ENCODE measurements at regions not wholly inside any gene's neighbourhood (a gene's known extent, or its start where the extent isn't known, plus 50 kb on each side); places are given as distances from the start of the nearest gene placed in this dataset.

DNA sequence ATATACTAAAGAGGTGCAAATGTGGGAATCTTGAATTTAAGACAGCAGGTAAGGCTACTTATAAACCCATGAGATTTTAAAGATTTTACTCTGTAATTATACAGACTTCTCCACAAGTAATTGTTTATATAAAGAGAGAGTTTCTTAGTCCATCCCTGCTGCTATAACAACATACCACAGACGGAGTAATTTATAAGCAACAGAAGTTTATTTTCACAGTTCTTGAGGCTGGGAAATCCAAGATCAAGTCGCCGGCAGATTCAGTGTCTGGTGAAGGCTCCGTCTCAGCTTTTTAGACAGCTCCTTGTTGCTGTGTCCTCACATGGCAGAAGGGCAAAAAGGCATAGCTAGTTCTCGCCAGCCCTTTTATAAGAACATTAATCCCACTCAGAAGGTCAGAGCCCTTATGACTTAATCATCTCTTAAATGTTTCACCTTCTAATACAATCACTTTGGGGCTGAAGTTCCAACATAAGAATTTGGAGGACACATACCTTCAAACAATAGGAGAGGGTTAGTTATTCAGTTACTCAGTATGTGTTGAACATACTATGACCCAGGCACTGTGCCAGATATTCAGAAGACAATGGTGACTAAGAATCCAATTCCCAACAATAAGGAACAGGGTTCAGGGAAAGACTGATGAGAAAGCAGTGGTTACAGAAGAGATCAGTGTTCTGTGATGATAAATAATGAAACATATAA lies 466.0 kb downstream of the RIT2 start:
- no peaks in the 10 kb centered on the region for H3K9me3 ChIP-seq (ENCODE audit: control insufficient read depth in 1 of 2, low read length in 2 of 2)
- no peaks in the 10 kb centered on the region for H3K36me3 ChIP-seq (ENCODE audit: control insufficient read depth in 1 of 2, insufficient read depth in 2 of 2, low read length in 2 of 2)
- no peaks in the 10 kb centered on the region for H3K4me1 ChIP-seq (ENCODE audit: control insufficient read depth in 1 of 2, insufficient read depth in 2 of 2, low read length in 2 of 2)
- no peak overlapping the region for H3K4me3 ChIP-seq (ENCODE audit: low read depth in 1 of 2, low read length in 2 of 2)
- no peak overlapping the region for H3K27ac ChIP-seq (ENCODE audit: low read depth, low read length)
- no peaks in the 10 kb centered on the region for H3K27me3 ChIP-seq (ENCODE audit: control insufficient read depth in 1 of 2, insufficient read depth in 2 of 2, low read length in 2 of 2)
- H3K9ac ChIP-seq (ENCODE audit: low read depth in 1 of 2, low read length in 2 of 2): no peak overlapping the region

DNA sequence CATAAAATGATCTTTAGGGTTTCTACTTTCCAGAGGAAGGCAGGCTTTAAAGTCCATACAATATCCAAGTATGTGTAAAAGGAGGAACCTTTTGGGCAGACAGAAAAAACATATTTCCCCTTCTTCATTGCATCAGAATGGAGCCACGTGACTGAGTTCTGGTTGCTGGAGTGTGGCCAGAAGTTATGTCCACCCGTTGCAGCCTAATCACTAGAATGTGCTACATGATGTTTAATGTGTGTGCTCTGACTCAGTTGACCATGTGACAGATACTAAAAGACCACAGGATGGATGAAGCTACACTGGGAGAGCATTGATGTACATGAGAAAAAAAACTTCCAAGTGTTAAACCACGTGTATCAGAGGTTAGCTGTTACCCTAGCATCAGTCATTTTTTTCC lies 460.9 kb downstream of the RIT2 start:
- H3K27me3 ChIP-seq (ENCODE audit: control insufficient read depth in 1 of 2, insufficient read depth in 2 of 2, low read length in 2 of 2): no peaks in the 10 kb centered on the region
- no peaks in the 10 kb centered on the region for H3K9me3 ChIP-seq (ENCODE audit: control insufficient read depth in 1 of 2, low read length in 2 of 2)
- no peak overlapping the region for H3K27ac ChIP-seq (ENCODE audit: low read depth, low read length)
- no peak overlapping the region for H3K9ac ChIP-seq (ENCODE audit: low read depth in 1 of 2, low read length in 2 of 2)
- H3K36me3 ChIP-seq (ENCODE audit: control insufficient read depth in 1 of 2, insufficient read depth in 2 of 2, low read length in 2 of 2): no peaks in the 10 kb centered on the region
- H3K4me3 ChIP-seq (ENCODE audit: low read depth in 1 of 2, low read length in 2 of 2): no peak overlapping the region
- H3K4me1 ChIP-seq (ENCODE audit: control insufficient read depth in 1 of 2, insufficient read depth in 2 of 2, low read length in 2 of 2): no peaks in the 10 kb centered on the region

DNA sequence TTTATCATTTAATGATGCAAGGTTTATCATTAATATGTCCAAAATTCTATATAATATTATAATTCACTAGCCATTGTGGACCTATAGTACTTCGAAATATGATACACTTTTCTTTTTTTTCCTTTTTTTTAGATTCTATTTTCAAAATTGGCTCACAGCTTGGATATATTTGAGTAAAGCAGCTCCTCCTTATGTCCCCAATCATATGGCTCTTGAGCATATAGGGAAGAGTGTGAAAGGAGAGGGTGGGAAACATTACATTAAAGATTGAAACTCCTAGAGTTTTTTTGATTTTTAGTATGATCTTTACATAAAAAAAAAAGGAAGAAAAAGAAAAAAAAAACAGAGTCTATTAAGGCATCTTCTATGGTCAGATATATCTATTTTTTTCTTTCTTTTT lies 457.9 kb downstream of the RIT2 start:
- Histone ChIP-seq H3K27ac (ENCODE audit: low read depth, low read length) (no peak overlapping the region), H3K36me3 (ENCODE audit: control insufficient read depth in 1 of 2, insufficient read depth in 2 of 2, low read length in 2 of 2) (no peaks in the 10 kb centered on the region), H3K4me3 (ENCODE audit: low read depth in 1 of 2, low read length in 2 of 2) (no peak overlapping the region), H3K4me1 (ENCODE audit: control insufficient read depth in 1 of 2, insufficient read depth in 2 of 2, low read length in 2 of 2) (no peaks in the 10 kb centered on the region), H3K9me3 (ENCODE audit: control insufficient read depth in 1 of 2, low read length in 2 of 2) (no peaks in the 10 kb centered on the region), H3K9ac (ENCODE audit: low read depth in 1 of 2, low read length in 2 of 2) (no peak overlapping the region), H3K27me3 (ENCODE audit: control insufficient read depth in 1 of 2, insufficient read depth in 2 of 2, low read length in 2 of 2) (no peaks in the 10 kb centered on the region)

DNA sequence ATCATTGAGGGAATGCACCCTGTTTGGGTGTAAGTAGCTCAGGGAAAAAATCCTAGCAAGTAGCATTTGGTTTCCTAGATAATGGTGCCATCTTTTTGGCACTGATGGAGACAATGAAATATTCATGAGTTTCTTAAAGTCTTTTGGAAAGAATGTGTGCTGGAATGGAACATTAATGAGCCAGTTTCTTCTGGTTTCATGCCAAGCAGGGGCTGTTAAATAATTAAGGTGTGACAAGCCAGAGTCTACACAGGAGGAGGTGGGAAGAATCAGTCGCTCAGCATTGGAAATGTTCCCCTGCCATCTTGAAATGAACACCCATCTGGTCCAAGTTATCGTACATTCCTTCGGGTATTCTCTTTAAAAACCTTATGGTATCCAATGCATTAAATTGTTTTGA lies 457.3 kb downstream of the RIT2 start:
- H3K27ac ChIP-seq (ENCODE audit: low read depth, low read length): no peak overlapping the region
- no peaks in the 10 kb centered on the region for H3K9me3 ChIP-seq (ENCODE audit: control insufficient read depth in 1 of 2, low read length in 2 of 2)
- H3K27me3 ChIP-seq (ENCODE audit: control insufficient read depth in 1 of 2, insufficient read depth in 2 of 2, low read length in 2 of 2): no peaks in the 10 kb centered on the region
- H3K4me3 ChIP-seq (ENCODE audit: low read depth in 1 of 2, low read length in 2 of 2): no peak overlapping the region
- no peaks in the 10 kb centered on the region for H3K36me3 ChIP-seq (ENCODE audit: control insufficient read depth in 1 of 2, insufficient read depth in 2 of 2, low read length in 2 of 2)
- no peaks in the 10 kb centered on the region for H3K4me1 ChIP-seq (ENCODE audit: control insufficient read depth in 1 of 2, insufficient read depth in 2 of 2, low read length in 2 of 2)
- H3K9ac ChIP-seq (ENCODE audit: low read depth in 1 of 2, low read length in 2 of 2): no peak overlapping the region

DNA sequence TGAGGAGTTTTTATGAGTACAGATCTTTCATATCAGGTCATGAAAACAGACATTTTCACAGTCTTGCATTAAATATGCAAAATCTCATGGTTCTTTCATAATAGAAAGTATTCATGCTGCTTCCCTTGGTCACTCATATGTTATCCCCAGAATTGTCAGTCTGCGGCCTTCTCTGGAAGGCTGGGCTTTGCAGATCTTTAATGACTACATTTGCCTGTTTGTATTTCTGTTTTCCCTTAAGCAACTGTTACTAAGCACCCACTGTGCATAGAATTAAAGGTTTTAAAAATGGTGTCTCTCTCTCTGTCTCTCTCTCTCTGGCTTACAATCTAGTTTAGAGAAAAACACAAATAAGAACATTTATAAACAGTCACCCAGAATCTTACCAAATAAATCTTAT lies 456.3 kb downstream of the RIT2 start:
- H3K4me3 ChIP-seq (ENCODE audit: low read depth in 1 of 2, low read length in 2 of 2): no peak overlapping the region
- no peaks in the 10 kb centered on the region for H3K9me3 ChIP-seq (ENCODE audit: control insufficient read depth in 1 of 2, low read length in 2 of 2)
- no peak overlapping the region for H3K9ac ChIP-seq (ENCODE audit: low read depth in 1 of 2, low read length in 2 of 2)
- no peaks in the 10 kb centered on the region for H3K36me3 ChIP-seq (ENCODE audit: control insufficient read depth in 1 of 2, insufficient read depth in 2 of 2, low read length in 2 of 2)
- no peak overlapping the region for H3K27ac ChIP-seq (ENCODE audit: low read depth, low read length)
- no peaks in the 10 kb centered on the region for H3K4me1 ChIP-seq (ENCODE audit: control insufficient read depth in 1 of 2, insufficient read depth in 2 of 2, low read length in 2 of 2)
- no peaks in the 10 kb centered on the region for H3K27me3 ChIP-seq (ENCODE audit: control insufficient read depth in 1 of 2, insufficient read depth in 2 of 2, low read length in 2 of 2)

DNA sequence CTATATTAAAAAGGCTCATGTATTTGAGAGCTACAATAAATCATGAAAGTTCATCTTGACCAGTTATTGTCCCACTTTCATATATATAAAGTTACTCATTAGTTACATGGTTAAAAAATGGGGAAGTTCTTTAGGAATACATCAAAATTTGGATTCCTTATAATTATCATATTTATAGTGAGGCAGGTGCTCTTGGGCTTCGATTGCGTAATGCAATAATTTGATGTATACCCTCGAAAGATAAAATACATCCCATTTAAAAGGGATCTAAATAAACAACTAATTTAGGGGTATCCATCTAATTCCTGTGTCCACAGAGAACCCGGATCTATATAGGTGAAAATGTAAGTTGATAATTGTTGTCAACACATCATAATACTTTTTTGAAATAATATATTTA lies 444.6 kb downstream of the RIT2 start:
- no peak overlapping the region for H3K27ac ChIP-seq (ENCODE audit: low read depth, low read length)
- no peaks in the 10 kb centered on the region for H3K27me3 ChIP-seq (ENCODE audit: control insufficient read depth in 1 of 2, insufficient read depth in 2 of 2, low read length in 2 of 2)
- no peak overlapping the region for H3K9ac ChIP-seq (ENCODE audit: low read depth in 1 of 2, low read length in 2 of 2)
- H3K9me3 ChIP-seq (ENCODE audit: control insufficient read depth in 1 of 2, low read length in 2 of 2): no peaks in the 10 kb centered on the region
- no peak overlapping the region for H3K4me3 ChIP-seq (ENCODE audit: low read depth in 1 of 2, low read length in 2 of 2)
- no peaks in the 10 kb centered on the region for H3K36me3 ChIP-seq (ENCODE audit: control insufficient read depth in 1 of 2, insufficient read depth in 2 of 2, low read length in 2 of 2)
- H3K4me1 ChIP-seq (ENCODE audit: control insufficient read depth in 1 of 2, insufficient read depth in 2 of 2, low read length in 2 of 2): no peaks in the 10 kb centered on the region

DNA sequence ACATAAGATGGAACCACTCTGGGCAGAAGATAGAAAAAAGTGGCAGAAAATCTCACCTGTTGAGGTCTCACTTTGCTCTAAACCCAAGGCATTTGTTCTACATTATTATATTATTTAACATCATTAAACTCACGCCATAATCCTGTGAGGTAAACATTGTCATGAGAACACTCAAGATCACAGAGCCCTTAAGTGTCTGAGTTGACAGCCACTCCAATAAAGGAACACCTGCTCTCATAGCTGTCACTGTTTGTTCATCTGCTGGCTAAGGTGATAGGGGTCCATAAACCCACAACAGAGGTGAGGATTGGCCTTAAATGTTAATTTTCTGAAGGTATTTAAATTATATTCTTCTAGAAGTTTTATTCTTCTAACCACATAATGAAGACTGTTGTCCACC lies 439.7 kb downstream of the RIT2 start:
- Histone ChIP-seq H3K9ac (ENCODE audit: low read depth in 1 of 2, low read length in 2 of 2) (no peak overlapping the region), H3K27ac (ENCODE audit: low read depth, low read length) (no peak overlapping the region), H3K36me3 (ENCODE audit: control insufficient read depth in 1 of 2, insufficient read depth in 2 of 2, low read length in 2 of 2) (no peaks in the 10 kb centered on the region), H3K4me3 (ENCODE audit: low read depth in 1 of 2, low read length in 2 of 2) (no peak overlapping the region), H3K4me1 (ENCODE audit: control insufficient read depth in 1 of 2, insufficient read depth in 2 of 2, low read length in 2 of 2) (no peaks in the 10 kb centered on the region), H3K27me3 (ENCODE audit: control insufficient read depth in 1 of 2, insufficient read depth in 2 of 2, low read length in 2 of 2) (no peaks in the 10 kb centered on the region), H3K9me3 (ENCODE audit: control insufficient read depth in 1 of 2, low read length in 2 of 2) (no peaks in the 10 kb centered on the region)

DNA sequence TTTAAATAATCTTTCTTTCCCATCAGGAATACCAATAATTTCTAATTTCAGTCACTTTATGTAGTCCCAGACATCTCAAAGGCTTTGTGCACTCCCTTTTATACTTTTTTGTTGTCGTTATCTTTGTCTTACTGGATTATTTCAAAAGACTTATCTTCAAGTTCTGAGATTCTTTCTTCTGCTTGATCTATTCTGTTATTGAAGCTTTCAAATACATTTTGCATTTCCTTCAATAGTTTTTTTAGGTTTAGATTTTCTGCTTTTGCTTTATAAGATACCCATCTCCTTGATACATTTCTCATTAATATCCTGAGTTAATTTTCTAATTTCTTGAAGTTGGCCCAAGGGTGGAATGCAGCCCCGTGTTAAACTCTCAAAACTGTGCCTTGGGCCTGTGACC lies 432.4 kb downstream of the RIT2 start:
- H3K9me3 ChIP-seq (ENCODE audit: control insufficient read depth in 1 of 2, low read length in 2 of 2): peaks cover 2 to 7% of the 10 kb centered on the region in 2 donors
- H3K27me3 ChIP-seq (ENCODE audit: control insufficient read depth in 1 of 2, insufficient read depth in 2 of 2, low read length in 2 of 2): no peaks in the 10 kb centered on the region
- no peak overlapping the region for H3K4me3 ChIP-seq (ENCODE audit: low read depth in 1 of 2, low read length in 2 of 2)
- H3K36me3 ChIP-seq (ENCODE audit: control insufficient read depth in 1 of 2, insufficient read depth in 2 of 2, low read length in 2 of 2): no peaks in the 10 kb centered on the region
- H3K27ac ChIP-seq (ENCODE audit: low read depth, low read length): no peak overlapping the region
- H3K4me1 ChIP-seq (ENCODE audit: control insufficient read depth in 1 of 2, insufficient read depth in 2 of 2, low read length in 2 of 2): no peaks in the 10 kb centered on the region
- H3K9ac ChIP-seq (ENCODE audit: low read depth in 1 of 2, low read length in 2 of 2): no peak overlapping the region

DNA sequence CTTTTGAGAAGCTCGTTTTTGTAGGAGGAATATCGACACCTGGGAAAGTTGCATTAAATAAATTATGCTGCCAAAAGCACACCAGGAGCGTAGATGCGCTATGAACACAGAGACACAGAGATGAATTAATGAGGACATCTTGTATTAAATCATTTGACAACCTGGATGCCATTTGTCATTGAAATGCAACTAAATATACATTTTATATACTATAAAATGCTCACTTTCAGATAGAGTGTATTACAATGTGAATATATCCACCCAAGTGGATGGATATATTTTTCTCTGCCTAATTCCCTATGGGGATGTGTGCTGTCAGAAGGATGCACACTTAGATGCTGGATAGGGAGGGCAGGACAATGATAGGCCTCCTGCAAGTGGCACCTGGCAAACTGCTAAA lies 426.2 kb downstream of the RIT2 start:
- Histone ChIP-seq H3K4me1 (ENCODE audit: control insufficient read depth in 1 of 2, insufficient read depth in 2 of 2, low read length in 2 of 2) (no peaks in the 10 kb centered on the region), H3K9me3 (ENCODE audit: control insufficient read depth in 1 of 2, low read length in 2 of 2) (no peaks in the 10 kb centered on the region), H3K27me3 (ENCODE audit: control insufficient read depth in 1 of 2, insufficient read depth in 2 of 2, low read length in 2 of 2) (no peaks in the 10 kb centered on the region), H3K9ac (ENCODE audit: low read depth in 1 of 2, low read length in 2 of 2) (no peak overlapping the region), H3K4me3 (ENCODE audit: low read depth in 1 of 2, low read length in 2 of 2) (no peak overlapping the region), H3K36me3 (ENCODE audit: control insufficient read depth in 1 of 2, insufficient read depth in 2 of 2, low read length in 2 of 2) (no peaks in the 10 kb centered on the region), H3K27ac (ENCODE audit: low read depth, low read length) (no peak overlapping the region)
